ENCODE measurements at regions not wholly inside any gene's neighbourhood (a gene's known extent, or its start where the extent isn't known, plus 50 kb on each side); places are given as distances from the start of the nearest gene placed in this dataset.

DNA sequence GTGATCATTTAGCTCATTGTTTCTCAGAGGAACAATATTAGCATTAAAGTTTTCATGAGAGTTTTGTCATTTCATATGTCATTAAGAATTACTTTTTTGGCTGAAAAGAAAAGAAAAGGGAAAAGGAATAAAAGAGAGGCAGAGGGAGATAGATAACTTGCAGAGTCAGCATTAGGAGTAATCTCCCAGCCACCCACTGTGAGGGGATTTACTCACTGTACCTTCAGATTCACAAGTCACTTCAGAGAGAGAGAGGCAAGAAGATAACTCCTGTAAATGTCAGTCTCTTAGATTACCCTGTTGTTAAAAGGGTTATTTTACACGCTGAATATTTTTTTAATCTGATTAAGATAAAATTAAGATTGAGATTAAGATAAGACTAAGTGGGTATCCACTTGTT, 125.2 kb downstream of the POU4F1 start:
- TF ChIP-seq POLR2A (IDR thresholded peaks at IDR 0.05; ENCODE audit: low read depth, low read length) (no peak), EZH2 (IDR thresholded peaks at IDR 0.05; ENCODE audit: borderline replicate concordance, low read depth, low read length, severe bottlenecking) (no peak), JUN (IDR thresholded peaks at IDR 0.05; ENCODE audit: borderline replicate concordance, insufficient read depth, insufficient read length, low read depth) (no peak), POLR2AphosphoS5 (IDR thresholded peaks at IDR 0.05; ENCODE audit: insufficient read depth, low read depth, low read length) (no peak), MYC (IDR thresholded peaks at IDR 0.05; ENCODE audit: low read depth, low read length) (no peak), GATA2 (IDR thresholded peaks at IDR 0.05; ENCODE audit: insufficient read depth, insufficient read length, low read depth, low read length) (no peak)
- TF ChIP-seq, protein P1, sequence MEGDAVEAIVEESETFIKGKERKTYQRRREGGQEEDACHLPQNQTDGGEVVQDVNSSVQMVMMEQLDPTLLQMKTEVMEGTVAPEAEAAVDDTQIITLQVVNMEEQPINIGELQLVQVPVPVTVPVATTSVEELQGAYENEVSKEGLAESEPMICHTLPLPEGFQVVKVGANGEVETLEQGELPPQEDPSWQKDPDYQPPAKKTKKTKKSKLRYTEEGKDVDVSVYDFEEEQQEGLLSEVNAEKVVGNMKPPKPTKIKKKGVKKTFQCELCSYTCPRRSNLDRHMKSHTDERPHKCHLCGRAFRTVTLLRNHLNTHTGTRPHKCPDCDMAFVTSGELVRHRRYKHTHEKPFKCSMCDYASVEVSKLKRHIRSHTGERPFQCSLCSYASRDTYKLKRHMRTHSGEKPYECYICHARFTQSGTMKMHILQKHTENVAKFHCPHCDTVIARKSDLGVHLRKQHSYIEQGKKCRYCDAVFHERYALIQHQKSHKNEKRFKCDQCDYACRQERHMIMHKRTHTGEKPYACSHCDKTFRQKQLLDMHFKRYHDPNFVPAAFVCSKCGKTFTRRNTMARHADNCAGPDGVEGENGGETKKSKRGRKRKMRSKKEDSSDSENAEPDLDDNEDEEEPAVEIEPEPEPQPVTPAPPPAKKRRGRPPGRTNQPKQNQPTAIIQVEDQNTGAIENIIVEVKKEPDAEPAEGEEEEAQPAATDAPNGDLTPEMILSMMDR (IDR thresholded peaks at IDR 0.05; ENCODE audit: extremely low read depth in 1 of 2, insufficient read depth in 1 of 2, low read depth in 1 of 2, low read length in 2 of 2): no peak
- TF ChIP-seq, protein P2, sequence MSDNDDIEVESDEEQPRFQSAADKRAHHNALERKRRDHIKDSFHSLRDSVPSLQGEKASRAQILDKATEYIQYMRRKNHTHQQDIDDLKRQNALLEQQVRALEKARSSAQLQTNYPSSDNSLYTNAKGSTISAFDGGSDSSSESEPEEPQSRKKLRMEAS (IDR thresholded peaks at IDR 0.05; ENCODE audit: insufficient read depth, insufficient read length): no peak
